Loucy (cell line): ENCODE measurements at regions not wholly inside any gene's neighbourhood (a gene's known extent, or its start where the extent isn't known, plus 50 kb on each side); places are given as distances from the start of the nearest gene placed in this dataset.

Experiments used
- H2AFZ ChIP-seq: fragments of 200-600 bp; sonication (generic); 2 replicates; pipeline ENCODE4 v1.6.0; 2016; ENCODE audit warnings: antibody characterized with exemption, mild to moderate bottlenecking, low read length, moderate library complexity
- H3F3A ChIP-seq: fragments of 200-600 bp; 2 replicates; pipeline ENCODE4 v1.6.0; 2016; ENCODE audit warnings: antibody characterized with exemption, low read depth, mild to moderate bottlenecking
- H3K27me3 ChIP-seq: fragments of 200-600 bp; sonication (generic); 2 replicates; pipeline ENCODE4 v1.6.1; 2014; ENCODE audit warnings: low read length, mild to moderate bottlenecking; ENCODE audit not compliant: insufficient read depth, poor library complexity, severe bottlenecking
- H3K36me3 ChIP-seq: fragments of 200-600 bp; sonication (generic); 2 replicates; pipeline ENCODE4 v1.6.1; 2016; ENCODE audit warnings: low read length; ENCODE audit not compliant: insufficient read depth
- H3K4me1 ChIP-seq: fragments of 200-600 bp; sonication (generic); 2 replicates; pipeline ENCODE4 v1.5.1; 2014; ENCODE audit warnings: low read length, mild to moderate bottlenecking; ENCODE audit not compliant: insufficient read depth, poor library complexity, severe bottlenecking
- H3K4me2 ChIP-seq: fragments of 200-600 bp; sonication (generic); 2 replicates; pipeline ENCODE4 v1.6.0; 2014; ENCODE audit warnings: antibody characterized with exemption, low read length, low read depth, mild to moderate bottlenecking; ENCODE audit not compliant: poor library complexity, severe bottlenecking
- H3K4me3 ChIP-seq: fragments of 200-600 bp; sonication (generic); 2 replicates; pipeline ENCODE4 v1.5.1; 2014; ENCODE audit warnings: low read length, mild to moderate bottlenecking, mixed read lengths; ENCODE audit not compliant: poor library complexity, severe bottlenecking
- H3K79me2 ChIP-seq: fragments of 200-600 bp; sonication (generic); 2 replicates; pipeline ENCODE4 v1.6.1; 2014; ENCODE audit warnings: low read length; ENCODE audit not compliant: insufficient read depth
- H3K9ac ChIP-seq: fragments of 200-600 bp; sonication (generic); 2 replicates; pipeline ENCODE4 v1.6.0; 2014; ENCODE audit warnings: mild to moderate bottlenecking, low read depth, low read length, moderate library complexity; ENCODE audit not compliant: poor library complexity, severe bottlenecking
- H3K9me2 ChIP-seq: fragments of 200-600 bp; sonication (generic); replicated peaks from 2 replicates; pipeline ENCODE4 v1.6.1; 2016; ENCODE audit warnings: low read depth, low read length, mixed read lengths
- H3K9me3 ChIP-seq: fragments of 200-600 bp; sonication (generic); 2 replicates; pipeline ENCODE4 v1.6.1; 2014; ENCODE audit warnings: mild to moderate bottlenecking, antibody characterized with exemption, low read length, low read depth; ENCODE audit not compliant: insufficient read depth
- H4K20me1 ChIP-seq: fragments of 200-600 bp; sonication (generic); 2 replicates; pipeline ENCODE4 v1.6.0; 2014; ENCODE audit warnings: antibody characterized with exemption, low read length, mild to moderate bottlenecking; ENCODE audit not compliant: insufficient read depth, poor library complexity, severe bottlenecking
- CTCF ChIP-seq: fragments of 200-600 bp; sonication (generic); conservative IDR thresholded peaks from 2 replicates; pipeline ENCODE4 v1.5.1; 2014; ENCODE audit warnings: mild to moderate bottlenecking, antibody characterized with exemption, low read length
- EZH2phosphoT487 ChIP-seq: fragments of 200-600 bp; IDR thresholded peaks from 2 replicates; pipeline ENCODE4 v1.6.1; 2018; ENCODE audit warnings: antibody characterized with exemption, mild to moderate bottlenecking, moderate library complexity, borderline replicate concordance

- H3K9ac ChIP-seq = no peak overlapping the region
These were observed 113.1 kb downstream of the KLF5 start for GRCh38 chr13:73171926-73172325.

GRCh38 chr13:73171271-73171682 lies 112.5 kb downstream of the KLF5 start:
- no peaks in the 10 kb centered on the region for H3K9me2 ChIP-seq
- H3K4me2 ChIP-seq = no peak overlapping the region
- H3K27me3 ChIP-seq = no peaks in the 10 kb centered on the region
- H3K36me3 ChIP-seq = no peaks in the 10 kb centered on the region
- H3K9me3 ChIP-seq = no peaks in the 10 kb centered on the region
- TF ChIP-seq CTCF = no peak
- TF ChIP-seq EZH2phosphoT487 = no peak
- no peaks in the 10 kb centered on the region for H3K79me2 ChIP-seq
- no peaks in the 10 kb centered on the region for H3K4me1 ChIP-seq
- no peak overlapping the region for H2AFZ ChIP-seq
- no peak overlapping the region for H3K4me3 ChIP-seq
- no peaks in the 10 kb centered on the region for H3F3A ChIP-seq
- H3K9ac ChIP-seq = no peak overlapping the region
- H4K20me1 ChIP-seq = no peaks in the 10 kb centered on the region

More at GRCh38 chr13:73171926-73172325, 113.1 kb downstream of the KLF5 start:
- H3F3A ChIP-seq = no peaks in the 10 kb centered on the region
- no peaks in the 10 kb centered on the region for H3K9me3 ChIP-seq
- no peak overlapping the region for H3K4me3 ChIP-seq
- no peak overlapping the region for H3K4me2 ChIP-seq
- no peaks in the 10 kb centered on the region for H3K36me3 ChIP-seq
- H3K4me1 ChIP-seq = no peaks in the 10 kb centered on the region
- no peaks in the 10 kb centered on the region for H3K9me2 ChIP-seq
- H4K20me1 ChIP-seq = no peaks in the 10 kb centered on the region
- no peaks in the 10 kb centered on the region for H3K27me3 ChIP-seq
- H2AFZ ChIP-seq = no peak overlapping the region
- no peak for TF ChIP-seq CTCF
- no peak for TF ChIP-seq EZH2phosphoT487
- no peaks in the 10 kb centered on the region for H3K79me2 ChIP-seq

GRCh38 chr13:73169971-73170370 lies 111.2 kb downstream of the KLF5 start:
- no peak overlapping the region for H3K4me2 ChIP-seq

More at GRCh38 chr13:73169971-73170370, 111.2 kb downstream of the KLF5 start:
- no peak for TF ChIP-seq CTCF
- no peak for TF ChIP-seq EZH2phosphoT487
- Histone ChIP-seq H3K27me3 (no peaks in the 10 kb centered on the region), H3F3A (no peaks in the 10 kb centered on the region), H3K36me3 (no peaks in the 10 kb centered on the region), H3K4me1 (no peaks in the 10 kb centered on the region), H3K9ac (no peak overlapping the region), H3K4me3 (no peak overlapping the region), H4K20me1 (no peaks in the 10 kb centered on the region), H2AFZ (no peak overlapping the region), H3K79me2 (no peaks in the 10 kb centered on the region), H3K9me3 (no peaks in the 10 kb centered on the region), H3K9me2 (no peaks in the 10 kb centered on the region)
